OCI-LY7 (cell line): ENCODE measurements at regions not wholly inside any gene's neighbourhood (a gene's known extent, or its start where the extent isn't known, plus 50 kb on each side); places are given as distances from the start of the nearest gene placed in this dataset.

Source experiments
- BruUV-seq: library from RNA; stranded (reverse); fragments of 400-500 nt; replicated peaks from 2 replicates; lab custom pipeline; 2021; lab: Mats Ljungman, UMichigan
- CTCF ChIA-PET: fragments of 300-600 bp; sonication (Branson Sonifier 250); formaldehyde crosslinking; loops from one replicate; lab custom pipeline; 2022; ENCODE audit warnings: antibody characterized with exemption; ENCODE audit not compliant: unreplicated experiment; lab: Charles Lee
- POLR2A ChIA-PET: fragments of 300-600 bp; sonication (Branson Sonifier 250); formaldehyde crosslinking; loops from one replicate; lab custom pipeline; 2022; ENCODE audit warnings: antibody characterized with exemption; lab: Charles Lee
- DNase-seq: peaks from one replicate; pipeline ENCODE4 v3.0.0-alpha.2; 2015; ENCODE audit warnings: low spot score
- H2AFZ ChIP-seq: fragments of 200-600 bp; sonication (generic), shearing (Covaris generic); 2 replicates; pipeline ENCODE4 v1.6.1; 2014; ENCODE audit warnings: mild to moderate bottlenecking, antibody characterized with exemption, low read length, moderate library complexity
- H3K27ac ChIP-seq: fragments of 200-600 bp; sonication (generic); 2 replicates; pipeline ENCODE4 v1.5.1; 2014; ENCODE audit warnings: mixed run types, low read depth, mild to moderate bottlenecking, moderate library complexity, low read length, inconsistent platforms; ENCODE audit not compliant: poor library complexity, severe bottlenecking
- H3K36me3 ChIP-seq: fragments of 200-600 bp; sonication (generic); 2 replicates; pipeline ENCODE4 v1.6.1; 2014; ENCODE audit warnings: mild to moderate bottlenecking, antibody characterized with exemption, low read length, moderate library complexity, mixed read lengths; ENCODE audit not compliant: insufficient read depth
- H3K4me1 ChIP-seq: fragments of 200-600 bp; sonication (generic); 2 replicates; pipeline ENCODE4 v1.5.1; 2014; ENCODE audit warnings: mild to moderate bottlenecking, low read length; ENCODE audit not compliant: insufficient read depth, poor library complexity, severe bottlenecking
- H3K4me2 ChIP-seq: fragments of 200-600 bp; sonication (generic); 2 replicates; pipeline ENCODE4 v1.6.1; 2014; ENCODE audit warnings: mild to moderate bottlenecking, low read length
- H3K4me3 ChIP-seq: fragments of 200-600 bp; sonication (generic); 2 replicates; pipeline ENCODE4 v1.5.1; 2014; ENCODE audit warnings: mild to moderate bottlenecking, low read depth, low read length; ENCODE audit not compliant: poor library complexity, severe bottlenecking
- H3K79me2 ChIP-seq: fragments of 200-600 bp; sonication (generic); 2 replicates; pipeline ENCODE4 v1.6.1; 2016; ENCODE audit warnings: low read depth, mild to moderate bottlenecking, low read length, moderate library complexity, mixed read lengths; ENCODE audit not compliant: insufficient read depth
- H3K9me2 ChIP-seq: fragments of 200-600 bp; sonication (generic); 2 replicates; pipeline ENCODE4 v1.6.1; 2016; ENCODE audit warnings: mild to moderate bottlenecking, low read length, mixed read lengths; ENCODE audit not compliant: insufficient read depth
- H3K9me3 ChIP-seq: fragments of 200-600 bp; sonication (generic); 2 replicates; pipeline ENCODE4 v1.6.1; 2014; ENCODE audit warnings: mild to moderate bottlenecking, mixed run types, low read length, mixed read lengths
- H4K20me1 ChIP-seq: fragments of 200-600 bp; sonication (generic); 2 replicates; pipeline ENCODE4 v1.6.1; 2014; ENCODE audit warnings: mild to moderate bottlenecking, antibody characterized with exemption, low read length, moderate library complexity, mixed read lengths; ENCODE audit not compliant: insufficient read depth
- EZH2phosphoT487 ChIP-seq: fragments of 200-600 bp; sonication (generic); IDR thresholded peaks from 2 replicates; pipeline ENCODE4 v1.6.1; 2018; ENCODE audit warnings: low read depth, borderline replicate concordance, mild to moderate bottlenecking, mixed run types, antibody characterized with exemption, low read length, moderate library complexity, mixed read lengths
- intact Hi-C: fragments of 100-400 bp; cut with micrococcal nuclease; formaldehyde crosslinking; loops from one replicate; pipeline ENCODE4 v1.10.0; 2022; ENCODE audit not compliant: unreplicated experiment
- TF ChIP-seq, protein P1 (sequence below): fragments of 200-600 bp; sonication (generic); conservative IDR thresholded peaks from 2 replicates; pipeline ENCODE4 v1.5.1; 2014; ENCODE audit warnings: mild to moderate bottlenecking, antibody characterized with exemption, low read length, moderate library complexity, mixed read lengths

- CTCF ChIA-PET: no interaction called here
- H3K36me3 ChIP-seq: no peaks in the 10 kb centered on the region
- intact Hi-C loops: no loop called here
- H3K4me3 ChIP-seq: no peak overlapping the region
- no peak overlapping the region for H3K27ac ChIP-seq
- POLR2A ChIA-PET: interaction anchor here (0.6 kb wide), 1 partner anchor 113 kb away, joined by 3 read pairs; no protein-coding TSS in a partner anchor
- H3K9me2 ChIP-seq: no peaks in the 10 kb centered on the region
- H4K20me1 ChIP-seq: no peaks in the 10 kb centered on the region
- H3K79me2 ChIP-seq: no peaks in the 10 kb centered on the region
- no peak overlapping the region for H3K4me2 ChIP-seq
- no peak overlapping the region for H2AFZ ChIP-seq
- H3K4me1 ChIP-seq: no peaks in the 10 kb centered on the region
- H3K9me3 ChIP-seq: no peaks in the 10 kb centered on the region
- TF ChIP-seq, protein P1, sequence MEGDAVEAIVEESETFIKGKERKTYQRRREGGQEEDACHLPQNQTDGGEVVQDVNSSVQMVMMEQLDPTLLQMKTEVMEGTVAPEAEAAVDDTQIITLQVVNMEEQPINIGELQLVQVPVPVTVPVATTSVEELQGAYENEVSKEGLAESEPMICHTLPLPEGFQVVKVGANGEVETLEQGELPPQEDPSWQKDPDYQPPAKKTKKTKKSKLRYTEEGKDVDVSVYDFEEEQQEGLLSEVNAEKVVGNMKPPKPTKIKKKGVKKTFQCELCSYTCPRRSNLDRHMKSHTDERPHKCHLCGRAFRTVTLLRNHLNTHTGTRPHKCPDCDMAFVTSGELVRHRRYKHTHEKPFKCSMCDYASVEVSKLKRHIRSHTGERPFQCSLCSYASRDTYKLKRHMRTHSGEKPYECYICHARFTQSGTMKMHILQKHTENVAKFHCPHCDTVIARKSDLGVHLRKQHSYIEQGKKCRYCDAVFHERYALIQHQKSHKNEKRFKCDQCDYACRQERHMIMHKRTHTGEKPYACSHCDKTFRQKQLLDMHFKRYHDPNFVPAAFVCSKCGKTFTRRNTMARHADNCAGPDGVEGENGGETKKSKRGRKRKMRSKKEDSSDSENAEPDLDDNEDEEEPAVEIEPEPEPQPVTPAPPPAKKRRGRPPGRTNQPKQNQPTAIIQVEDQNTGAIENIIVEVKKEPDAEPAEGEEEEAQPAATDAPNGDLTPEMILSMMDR: no peak
- no peak for TF ChIP-seq EZH2phosphoT487
- no peak for DNase-seq
- BruUV-seq: no TSS peak
These were observed 176.2 kb upstream of the CNR1 start for GRCh38 chr6:88342336-88342735.

DNA sequence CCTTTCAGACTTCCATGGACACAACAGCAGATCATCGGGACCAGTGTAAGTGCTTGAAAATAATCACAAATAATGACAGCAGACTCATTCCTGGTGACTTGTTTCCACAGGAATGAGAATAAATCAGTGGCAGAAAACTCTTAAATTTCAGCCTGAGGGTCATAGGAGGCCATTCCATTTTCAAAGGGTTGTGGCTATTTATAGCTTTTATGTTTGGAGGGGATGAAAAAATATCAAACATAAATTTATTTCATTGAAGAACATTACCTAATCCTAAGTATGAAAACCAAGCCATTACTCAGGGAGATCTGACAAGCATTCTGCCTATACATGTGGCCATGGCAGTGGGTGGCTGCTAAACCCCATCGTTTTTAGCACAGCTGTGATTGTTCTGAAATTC is 173.6 kb upstream of the CNR1 start:
- TF ChIP-seq EZH2phosphoT487: no peak
- TF ChIP-seq, protein P1: no peak
- Histone ChIP-seq H3K4me2 (no peak overlapping the region), H3K36me3 (no peaks in the 10 kb centered on the region), H3K79me2 (no peaks in the 10 kb centered on the region), H4K20me1 (no peaks in the 10 kb centered on the region), H3K9me2 (no peaks in the 10 kb centered on the region), H3K9me3 (no peaks in the 10 kb centered on the region), H3K4me3 (no peak overlapping the region), H3K27ac (no peak overlapping the region), H3K4me1 (no peaks in the 10 kb centered on the region), H2AFZ (no peak overlapping the region)
- DNase-seq: no peak
- BruUV-seq: no TSS peak
- intact Hi-C loops: no loop called here
- ChIA-PET POLR2A (interaction anchor here (0.8 kb wide), 1 partner anchor 15 kb away, joined by 3 read pairs; no protein-coding TSS in a partner anchor), CTCF (no interaction called here)

- peaks cover 11% of the 10 kb centered on the region for H3K4me1 ChIP-seq
- no peak overlapping the region for H3K4me2 ChIP-seq
- no peaks in the 10 kb centered on the region for H3K9me2 ChIP-seq
- CTCF ChIA-PET: no interaction called here
- H3K79me2 ChIP-seq: no peaks in the 10 kb centered on the region
- H2AFZ ChIP-seq: no peak overlapping the region
- no peaks in the 10 kb centered on the region for H3K9me3 ChIP-seq
- no TSS peak for BruUV-seq
- no peak overlapping the region for H3K4me3 ChIP-seq
- H3K36me3 ChIP-seq: no peaks in the 10 kb centered on the region
- intact Hi-C loops: no loop called here
- TF ChIP-seq EZH2phosphoT487: no peak
- TF ChIP-seq, protein P1: no peak
- POLR2A ChIA-PET: interaction anchor here (0.6 to 1.2 kb wide), 3 partner anchors 28 to 218 kb away, joined by 3 to 4 read pairs (median 3); no protein-coding TSS in a partner anchor
- H3K27ac ChIP-seq: no peak overlapping the region
- no peaks in the 10 kb centered on the region for H4K20me1 ChIP-seq
- no peak for DNase-seq
These were observed 155.2 kb upstream of the CNR1 start for GRCh38 chr6:88321306-88321705.
